Dermis blood vessel endothelial cell (primary cell): ENCODE measurements at regions not wholly inside any gene's neighbourhood (a gene's known extent, or its start where the extent isn't known, plus 50 kb on each side); places are given as distances from the start of the nearest gene placed in this dataset.

Experiments used
- DNase-seq: peaks from one replicate; pipeline ENCODE4 v3.0.0; 2010

GRCh38 chr9:84456527-84456926 lies 116.0 kb upstream of the SLC28A3 start:
- no peak for DNase-seq

GRCh38 chr9:84460695-84461094 lies 120.1 kb upstream of the SLC28A3 start:
- no peak for DNase-seq

- DNase-seq, result no peak
These were observed 122.7 kb upstream of the SLC28A3 start for GRCh38 chr9:84463272-84463671.

- no peak for DNase-seq
These were observed 126.2 kb upstream of the SLC28A3 start for GRCh38 chr9:84466580-84467285.

- DNase-seq, result no peak
These were observed 131.3 kb upstream of the SLC28A3 start for GRCh38 chr9:84471816-84472215.

- no peak for DNase-seq
These were observed 138.4 kb upstream of the SLC28A3 start for GRCh38 chr9:84478996-84479395.

GRCh38 chr9:84480071-84480470 lies 139.5 kb upstream of the SLC28A3 start:
- no peak for DNase-seq

GRCh38 chr9:84481231-84481630 lies 140.7 kb upstream of the SLC28A3 start:
- DNase-seq, result no peak

GRCh38 chr9:84481636-84482218 lies 141.2 kb upstream of the SLC28A3 start:
- DNase-seq, result no peak

- no peak for DNase-seq
These were observed 142.0 kb upstream of the SLC28A3 start for GRCh38 chr9:84482607-84483006.

GRCh38 chr9:84484172-84484571 lies 143.6 kb upstream of the SLC28A3 start:
- DNase-seq, result no peak

GRCh38 chr9:84485539-84485938 lies 145.0 kb upstream of the SLC28A3 start:
- no peak for DNase-seq

- DNase-seq, result no peak
These were observed 146.1 kb upstream of the SLC28A3 start for GRCh38 chr9:84486663-84487062.

GRCh38 chr9:84490206-84490841 lies 149.8 kb upstream of the SLC28A3 start:
- DNase-seq, result no peak

GRCh38 chr9:84490842-84491325 lies 150.3 kb upstream of the SLC28A3 start:
- DNase-seq, result no peak

- DNase-seq, result no peak
These were observed 152.0 kb upstream of the SLC28A3 start for GRCh38 chr9:84492366-84493159.

GRCh38 chr9:84493284-84493947 lies 152.9 kb upstream of the SLC28A3 start:
- no peak for DNase-seq

- no peak for DNase-seq
These were observed 159.5 kb upstream of the SLC28A3 start for GRCh38 chr9:84499969-84500582.

GRCh38 chr9:84500826-84501225 lies 160.3 kb upstream of the SLC28A3 start:
- DNase-seq, result no peak

GRCh38 chr9:84501587-84501986 lies 161.0 kb upstream of the SLC28A3 start:
- DNase-seq, result no peak

- DNase-seq, result no peak
These were observed 161.5 kb upstream of the SLC28A3 start for GRCh38 chr9:84502066-84502465.

GRCh38 chr9:84504360-84504759 lies 163.8 kb upstream of the SLC28A3 start:
- DNase-seq, result no peak
